HepG2 (cell line): ENCODE measurements at regions not wholly inside any gene's neighbourhood (a gene's known extent, or its start where the extent isn't known, plus 50 kb on each side); places are given as distances from the start of the nearest gene placed in this dataset.

Source experiments
- ATAC-seq: fragments of 200-7000 bp; cut with Tn5 transposase; 3 replicates; pipeline ENCODE4 v1.9.1; 2020; ENCODE audit warnings: mild to moderate bottlenecking, moderate library complexity
- BruUV-seq: library from RNA; stranded (reverse); fragments of 400-500 nt; replicated peaks from 2 replicates; lab custom pipeline; 2021; lab: Mats Ljungman, UMichigan
- CTCF ChIA-PET: fragments of 300-600 bp; formaldehyde crosslinking; extraction: SDS; loops from one replicate; lab custom pipeline; 2021; ENCODE audit warnings: low total read pairs, inconsistent platforms, low intra/inter-chr PET ratio; lab: Yijun Ruan, JAX
- POLR2A ChIA-PET: fragments of 350-600 bp; sonication (Branson Sonifier 250); formaldehyde crosslinking; loops from one replicate; lab custom pipeline; 2020; ENCODE audit warnings: antibody characterized with exemption, inconsistent platforms; lab: Yijun Ruan, JAX
- DNase-seq: peaks from one replicate; pipeline ENCODE4 v3.0.0-alpha.2; 2015; ENCODE audit warnings: low spot score
- FAIRE-seq: peaks from 3 replicates; lab custom pipeline; 2011; peaks lifted over from hg19 to GRCh38; lab: Jason Lieb, UNC
- H2AFZ ChIP-seq: one replicate; pipeline ENCODE4 v1.6.1; 2011; ENCODE audit warnings: low read length, inconsistent platforms
- H3K27ac ChIP-seq: fragments of 300-600 bp; 3 replicates; pipeline ENCODE4 v1.8.0; 2011; ENCODE audit warnings: mixed run types, mild to moderate bottlenecking, mixed read lengths, low read length, inconsistent platforms; ENCODE audit not compliant: insufficient read depth; ENCODE audit errors: extremely low read length
- H3K27me3 ChIP-seq, 2 experiments: fragments of 200-600 bp in 1 of 2; 2 replicates in 1 of 2; 3 replicates in 1 of 2; pipeline versions ENCODE4 v1.6.0 to v1.8.0; 2011; ENCODE audit warnings: low read length in 2 of 2, mild to moderate bottlenecking in 2 of 2, moderate library complexity in 2 of 2, inconsistent platforms in 1 of 2; ENCODE audit not compliant: insufficient read depth in 2 of 2, control insufficient read depth in 1 of 2
- H3K36me3 ChIP-seq, 2 experiments: fragments of 200-600 bp in 1 of 2; replicated peaks in 1 of 2; 2 replicates in 1 of 2; 3 replicates in 1 of 2; pipeline versions ENCODE4 v1.5.1 to v1.8.0; 2011; ENCODE audit warnings: low read length in 2 of 2, inconsistent platforms in 1 of 2; ENCODE audit not compliant: insufficient read depth in 2 of 2, control insufficient read depth in 1 of 2
- H3K4me1 ChIP-seq: 2 replicates; pipeline ENCODE4 v1.5.1; 2012; ENCODE audit warnings: low read length, inconsistent platforms; ENCODE audit not compliant: insufficient read depth
- H3K4me2 ChIP-seq: 2 replicates; pipeline ENCODE4 v1.6.0; 2011; ENCODE audit warnings: low read depth, low read length, inconsistent platforms
- H3K4me3 ChIP-seq, 3 experiments: fragments of 200-600 bp in 1 of 3; sonication (generic), shearing (Covaris generic) in 1 of 3; replicated peaks in 1 of 3; 2 replicates each; pipeline ENCODE4 v1.5.1; 2011 to 2016; ENCODE audit warnings: low read length in 3 of 3, inconsistent platforms in 2 of 3, low read depth in 2 of 3, mild to moderate bottlenecking in 2 of 3, control low read depth in 1 of 3, mixed read lengths in 1 of 3; ENCODE audit not compliant: insufficient read depth in 1 of 3
- H3K79me2 ChIP-seq: one replicate; pipeline ENCODE4 v1.6.1; 2011; ENCODE audit warnings: low read length, inconsistent platforms; ENCODE audit not compliant: insufficient read depth
- H3K9ac ChIP-seq: 2 replicates; pipeline ENCODE4 v1.6.0; 2011; ENCODE audit warnings: mild to moderate bottlenecking, low read depth, low read length, inconsistent platforms; ENCODE audit not compliant: insufficient read depth
- H3K9me3 ChIP-seq: 2 replicates; pipeline ENCODE4 v1.5.1; 2012; ENCODE audit warnings: mild to moderate bottlenecking, low read length
- H4K20me1 ChIP-seq: 2 replicates; pipeline ENCODE4 v1.6.0; 2011; ENCODE audit warnings: inconsistent platforms, mild to moderate bottlenecking, low read length, moderate library complexity; ENCODE audit not compliant: insufficient read depth
- HNRNPK ChIP-seq: fragments of 200-400 bp; formaldehyde crosslinking; IDR thresholded peaks from 2 replicates; pipeline ENCODE4 v1.6.1; 2018; ENCODE audit warnings: low read length, low read depth, moderate library complexity, mild to moderate bottlenecking; ENCODE audit not compliant: poor library complexity, severe bottlenecking
- RNF219 ChIP-seq: sonication (generic); formaldehyde crosslinking; IDR thresholded peaks from 2 replicates; pipeline ENCODE4 v1.5.0; 2020; ENCODE audit warnings: mild to moderate bottlenecking, missing genetic modification reagents
- ZNF142 ChIP-seq: sonication (generic); formaldehyde crosslinking; IDR thresholded peaks from 2 replicates; pipeline ENCODE4 v1.4.0; 2020; ENCODE audit warnings: missing genetic modification reagents
- WGBS: methylation state at CpG from one replicate; pipeline ENCODE4 v1.1.6; 2017; ENCODE audit warnings: low lambda C conversion rate; 5-methylcytosine and 5-hydroxymethylcytosine counted together
- in situ Hi-C: cut with HindIII; loops from 2 replicates; pipeline ENCODE4 v1.10.0; 2017; ENCODE audit warnings: low pct_unique_long_range_greater_than_20kb; ENCODE audit not compliant: extremely low pct_ligation_motif_present
- intact Hi-C: fragments of 100-400 bp; cut with micrococcal nuclease; formaldehyde crosslinking; loops from one replicate; pipeline ENCODE4 v1.10.0; 2022; ENCODE audit not compliant: unreplicated experiment

DNA sequence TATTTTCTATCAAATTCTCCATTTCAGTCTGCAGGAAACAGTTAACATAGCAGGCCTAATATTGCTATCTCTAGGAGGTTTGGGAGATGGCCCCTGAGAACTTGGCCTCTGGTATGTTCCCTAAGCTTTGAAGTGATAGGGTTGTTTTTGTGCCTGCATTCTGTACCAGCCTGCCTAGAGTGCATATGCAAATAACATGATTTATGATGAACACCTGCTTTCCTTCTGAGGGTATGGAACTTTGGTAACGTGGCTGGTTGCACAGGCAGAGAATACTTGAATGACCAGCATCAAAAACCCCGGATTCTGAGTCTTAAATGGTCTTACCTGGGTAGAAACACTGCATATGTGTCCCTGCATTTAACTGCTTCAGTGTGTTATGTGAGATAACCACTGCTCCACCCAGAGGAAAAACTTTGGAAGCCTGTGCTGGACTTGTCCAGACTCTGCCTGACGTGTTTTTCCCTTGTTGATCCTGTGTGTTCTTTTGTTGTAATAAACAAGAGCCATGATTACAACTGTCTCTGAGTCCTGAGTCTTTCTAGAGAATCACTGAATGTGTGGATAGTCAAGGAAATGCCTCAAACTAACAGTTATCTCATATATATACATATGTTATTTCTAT lies 111.3 kb upstream of the ABCA1 start (continued):
- no peak for TF ChIP-seq ZNF142 (CRISPR knock-in tag)
- TF ChIP-seq, all 625 proteins: peak for 0

- ChIA-PET POLR2A (no interaction called here), CTCF (no interaction called here)
- no peak for TF ChIP-seq RNF219 (CRISPR knock-in tag)
- TF ChIP-seq HNRNPK, result peak; percentile 82
- H3K36me3 ChIP-seq, result no peaks in the 10 kb centered on the region
- H3K4me3 ChIP-seq, result no peak overlapping the region
- no peak overlapping the region for H3K4me2 ChIP-seq
- no peak overlapping the region for H3K9ac ChIP-seq
- H3K79me2 ChIP-seq, result no peaks in the 10 kb centered on the region
- FAIRE-seq (no peak), ATAC-seq (no peak), DNase-seq (no peak)
- in situ Hi-C loops (no loop called here), intact Hi-C loops (no loop called here)
- no peaks in the 10 kb centered on the region for H3K27me3 ChIP-seq
- no peaks in the 10 kb centered on the region for H3K9me3 ChIP-seq
- H2AFZ ChIP-seq, result no peak overlapping the region
- H4K20me1 ChIP-seq, result no peaks in the 10 kb centered on the region
- peaks cover 27% of the 10 kb centered on the region for H3K4me1 ChIP-seq
- no TSS peak for BruUV-seq
- 1% methylated on average over 3 of the region's 3 CpGs for WGBS
- H3K27ac ChIP-seq, result no peak overlapping the region
Measured at GRCh38 chr9:105043370-105043936, 115.5 kb upstream of the ABCA1 start.
